Ishikawa (cell line): ENCODE measurements at regions not wholly inside any gene's neighbourhood (a gene's known extent, or its start where the extent isn't known, plus 50 kb on each side); places are given as distances from the start of the nearest gene placed in this dataset.

ENCODE experiments used
- CEBPB ChIP-seq: IDR thresholded peaks from 2 replicates; pipeline ENCODE4 v1.6.1; 2012
- EGR1 ChIP-seq: IDR thresholded peaks from 2 replicates; pipeline ENCODE4 v1.6.1; 2012
- EP300 ChIP-seq: IDR thresholded peaks from 2 replicates; pipeline ENCODE4 v1.6.1; 2012; ENCODE audit warnings: borderline replicate concordance
- NFIC ChIP-seq: IDR thresholded peaks from 2 replicates; pipeline ENCODE4 v1.6.1; 2012
- RAD21 ChIP-seq: IDR thresholded peaks from 2 replicates; pipeline ENCODE4 v1.6.1; 2012; ENCODE audit warnings: low read depth
- REST ChIP-seq: IDR thresholded peaks from 2 replicates; pipeline ENCODE4 v1.6.1; 2012; ENCODE audit warnings: low read depth, mild to moderate bottlenecking
- TAF1 ChIP-seq: IDR thresholded peaks from 2 replicates; pipeline ENCODE4 v1.6.1; 2012; ENCODE audit warnings: low read depth, mild to moderate bottlenecking
- TEAD4 ChIP-seq: IDR thresholded peaks from 2 replicates; pipeline ENCODE4 v1.6.1; 2012
- USF1 ChIP-seq: IDR thresholded peaks from 2 replicates; pipeline ENCODE4 v1.6.1; 2012
- ZBTB7A ChIP-seq: IDR thresholded peaks from 2 replicates; pipeline ENCODE4 v1.6.1; 2012; ENCODE audit warnings: low read depth
- TF ChIP-seq, protein P1 (sequence below): IDR thresholded peaks from 2 replicates; pipeline ENCODE4 v1.6.1; 2012

DNA sequence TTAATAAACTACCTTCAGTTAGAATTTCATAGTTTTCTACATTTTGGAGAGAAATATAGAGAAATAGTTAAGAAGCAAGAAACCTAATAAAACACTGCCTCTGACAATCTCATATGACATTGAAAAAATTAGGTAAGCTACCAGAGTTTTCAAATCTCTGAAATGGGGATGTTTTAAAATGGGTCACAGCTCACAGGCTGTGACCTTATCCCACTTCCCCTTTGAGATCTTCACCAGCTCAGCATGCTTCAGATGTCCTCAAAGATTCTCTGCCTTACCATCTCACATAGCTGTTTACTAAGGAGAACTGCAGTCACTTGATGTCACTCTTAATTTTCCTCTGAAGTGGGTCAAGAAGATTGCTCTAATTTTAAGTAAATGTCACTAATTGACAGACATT, 717.8 kb downstream of the JRKL start:
- TF ChIP-seq TEAD4 (no peak), EP300 (no peak), TAF1 (no peak), CEBPB (no peak), USF1 (no peak), REST (no peak), NFIC (no peak), ZBTB7A (no peak), EGR1 (no peak), RAD21 (no peak)
- TF ChIP-seq, protein P1, sequence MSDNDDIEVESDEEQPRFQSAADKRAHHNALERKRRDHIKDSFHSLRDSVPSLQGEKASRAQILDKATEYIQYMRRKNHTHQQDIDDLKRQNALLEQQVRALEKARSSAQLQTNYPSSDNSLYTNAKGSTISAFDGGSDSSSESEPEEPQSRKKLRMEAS: no peak
